Ascending aorta (tissue), 2 donors: ENCODE measurements at regions not wholly inside any gene's neighbourhood (a gene's known extent, or its start where the extent isn't known, plus 50 kb on each side); places are given as distances from the start of the nearest gene placed in this dataset.

Experiments used
- DNase-seq, 2 donors: peaks; one replicate each; pipeline ENCODE4 v3.0.0-alpha.2; 2019; ENCODE audit warnings: low spot score in 2 of 2
- H3K27ac ChIP-seq, 2 donors: fragments of 200-600 bp; sonication (generic); one replicate each; pipeline ENCODE4 v1.5.1; 2016 to 2017; ENCODE audit warnings: mild to moderate bottlenecking in 1 of 2
- H3K27me3 ChIP-seq: fragments of 200-600 bp; sonication (generic); one replicate; pipeline ENCODE4 v1.5.1; 2017
- H3K36me3 ChIP-seq, 2 donors: fragments of 200-600 bp; sonication (generic); one replicate each; pipeline ENCODE4 v1.5.1; 2016
- H3K4me1 ChIP-seq, 2 donors: fragments of 200-600 bp; sonication (generic); one replicate each; pipeline ENCODE4 v1.5.1; 2016 to 2017; ENCODE audit warnings: mild to moderate bottlenecking in 1 of 2
- H3K4me3 ChIP-seq, 2 donors: fragments of 200-600 bp; sonication (generic); one replicate each; pipeline ENCODE4 v1.5.1; 2016 to 2017; ENCODE audit warnings: mild to moderate bottlenecking in 1 of 2
- H3K9me3 ChIP-seq, 2 donors: fragments of 200-600 bp; sonication (generic); one replicate each; pipeline ENCODE4 v1.5.1; 2016
- CTCF ChIP-seq, 3 experiments: fragments of 200-600 bp in 2 of 3; fragments of 450-650 bp in 1 of 3; sonication (generic) in 2 of 3; IDR thresholded peaks; one replicate each; pipeline ENCODE4 v1.5.1; 2016 to 2019; ENCODE audit warnings: antibody characterized with exemption in 3 of 3, mild to moderate bottlenecking in 1 of 3, moderate library complexity in 1 of 3
- intact Hi-C: fragments of 100-400 bp; cut with DNase I; formaldehyde crosslinking; loops from one replicate; pipeline ENCODE4 v1.15.1; 2023

GRCh38 chr3:31086698-31087097 is 192.2 kb upstream of the GADL1 start:
- intact Hi-C loops, result no loop called here
- no peaks in the 10 kb centered on the region for H3K9me3 ChIP-seq
- no peak for DNase-seq
- no peaks in the 10 kb centered on the region for H3K4me1 ChIP-seq
- H3K27ac ChIP-seq, result no peak overlapping the region
- no peak for TF ChIP-seq CTCF (IDR thresholded peaks at IDR 0.05)
- H3K27me3 ChIP-seq, result no peaks in the 10 kb centered on the region
- H3K4me3 ChIP-seq, result no peak overlapping the region
- H3K36me3 ChIP-seq, result no peaks in the 10 kb centered on the region

GRCh38 chr3:31091748-31092147 is 197.3 kb upstream of the GADL1 start:
- H3K4me1 ChIP-seq, result no peaks in the 10 kb centered on the region
- no peak for DNase-seq
- no peaks in the 10 kb centered on the region for H3K9me3 ChIP-seq
- no peaks in the 10 kb centered on the region for H3K27me3 ChIP-seq
- H3K27ac ChIP-seq, result no peak overlapping the region
- TF ChIP-seq CTCF (IDR thresholded peaks at IDR 0.05), result no peak
- no peak overlapping the region for H3K4me3 ChIP-seq
- H3K36me3 ChIP-seq, result no peaks in the 10 kb centered on the region
- intact Hi-C loops, result no loop called here

GRCh38 chr3:31092748-31093589 is 198.5 kb upstream of the GADL1 start:
- no peak for TF ChIP-seq CTCF (IDR thresholded peaks at IDR 0.05)
- Histone ChIP-seq H3K9me3 (no peaks in the 10 kb centered on the region), H3K27me3 (no peaks in the 10 kb centered on the region), H3K4me3 (no peak overlapping the region), H3K36me3 (no peaks in the 10 kb centered on the region), H3K4me1 (no peaks in the 10 kb centered on the region), H3K27ac (no peak overlapping the region)
- intact Hi-C loops, result no loop called here
- DNase-seq, result no peak

GRCh38 chr3:31093606-31094005 is 199.1 kb upstream of the GADL1 start:
- Histone ChIP-seq H3K36me3 (no peaks in the 10 kb centered on the region), H3K27me3 (no peaks in the 10 kb centered on the region)
- TF ChIP-seq CTCF (IDR thresholded peaks at IDR 0.05), result no peak

GRCh38 chr3:31094048-31094447 is 199.6 kb upstream of the GADL1 start:
- H3K4me1 ChIP-seq, result no peaks in the 10 kb centered on the region
- H3K36me3 ChIP-seq, result no peaks in the 10 kb centered on the region
- intact Hi-C loops, result no loop called here
- TF ChIP-seq CTCF (IDR thresholded peaks at IDR 0.05), result no peak
- no peak overlapping the region for H3K27ac ChIP-seq
- DNase-seq, result no peak
- no peaks in the 10 kb centered on the region for H3K27me3 ChIP-seq
- no peak overlapping the region for H3K4me3 ChIP-seq
- no peaks in the 10 kb centered on the region for H3K9me3 ChIP-seq

More at GRCh38 chr3:31093606-31094005, 199.1 kb upstream of the GADL1 start:
- H3K9me3 ChIP-seq, result no peaks in the 10 kb centered on the region
- no peak for DNase-seq
- intact Hi-C loops, result no loop called here
- no peak overlapping the region for H3K27ac ChIP-seq
- H3K4me3 ChIP-seq, result no peak overlapping the region
- no peaks in the 10 kb centered on the region for H3K4me1 ChIP-seq
